Ramos (cell line): ENCODE measurements at regions not wholly inside any gene's neighbourhood (a gene's known extent, or its start where the extent isn't known, plus 50 kb on each side); places are given as distances from the start of the nearest gene placed in this dataset.
"Not testable (repeated sequence)": the region's sequence is repeated elsewhere in the genome, so short reads cannot be mapped to it uniquely, and the experiment has no call there.

Experiments used
- in situ Hi-C: fragments of 300-500 bp; cut with MboI; formaldehyde crosslinking; loops from one replicate; pipeline ENCODE4 v1.14.3; 2022; ENCODE audit warnings: low sequenced_read_pairs; ENCODE audit not compliant: unreplicated experiment

GRCh38 chr2:180705551-180705950, 274.9 kb upstream of the UBE2E3 start:
- in situ Hi-C loops = no loop called here

GRCh38 chr2:180705122-180705521, 275.3 kb upstream of the UBE2E3 start:
- in situ Hi-C loops = no loop called here

GRCh38 chr2:180699657-180700361, 280.6 kb upstream of the UBE2E3 start:
- in situ Hi-C loops = no loop called here

- in situ Hi-C loops = no loop called here
Measured at GRCh38 chr2:180698668-180699067, 281.7 kb upstream of the UBE2E3 start.

- in situ Hi-C loops = no loop called here
Measured at GRCh38 chr2:180695586-180696401, 284.6 kb upstream of the UBE2E3 start.

GRCh38 chr2:180694445-180695421, 285.7 kb upstream of the UBE2E3 start:
- in situ Hi-C loops = no loop called here

- in situ Hi-C loops = no loop called here
Measured at GRCh38 chr2:180692322-180692721, 288.1 kb upstream of the UBE2E3 start.

GRCh38 chr2:180691855-180692223, 288.6 kb upstream of the UBE2E3 start:
- in situ Hi-C loops = not testable (repeated sequence)

GRCh38 chr2:180691186-180691854, 289.1 kb upstream of the UBE2E3 start:
- in situ Hi-C loops = not testable (repeated sequence)

- in situ Hi-C loops = no loop called here
Measured at GRCh38 chr2:180690611-180691010, 289.8 kb upstream of the UBE2E3 start.

GRCh38 chr2:180682871-180683270, 297.5 kb upstream of the UBE2E3 start:
- in situ Hi-C loops = no loop called here

GRCh38 chr2:180679693-180680092, 300.7 kb upstream of the UBE2E3 start:
- in situ Hi-C loops = no loop called here

- in situ Hi-C loops = no loop called here
Measured at GRCh38 chr2:180678625-180678972, 301.8 kb upstream of the UBE2E3 start.

GRCh38 chr2:180677930-180678624, 302.3 kb upstream of the UBE2E3 start:
- in situ Hi-C loops = no loop called here

GRCh38 chr2:180677200-180677599, 303.2 kb upstream of the UBE2E3 start:
- in situ Hi-C loops = no loop called here

GRCh38 chr2:180676520-180677025, 303.8 kb upstream of the UBE2E3 start:
- in situ Hi-C loops = no loop called here

GRCh38 chr2:180675170-180675569, 305.2 kb upstream of the UBE2E3 start:
- in situ Hi-C loops = no loop called here

GRCh38 chr2:180672377-180672776, 308.0 kb upstream of the UBE2E3 start:
- in situ Hi-C loops = no loop called here

GRCh38 chr2:180670302-180671003, 310.0 kb upstream of the UBE2E3 start:
- in situ Hi-C loops = no loop called here
